Peyer's patch (tissue), 4 donors: ENCODE measurements at regions not wholly inside any gene's neighbourhood (a gene's known extent, or its start where the extent isn't known, plus 50 kb on each side); places are given as distances from the start of the nearest gene placed in this dataset.

Source experiments
- POLR2A ChIP-seq, 2 donors: fragments of 450-650 bp; IDR thresholded peaks; one replicate each; pipeline ENCODE4 v1.5.1; 2017; ENCODE audit warnings: antibody characterized with exemption in 2 of 2, mild to moderate bottlenecking in 2 of 2, moderate library complexity in 2 of 2
- TF ChIP-seq, protein P1 (sequence below), 6 experiments: fragments of 450-650 bp in 4 of 6; fragments of 200-600 bp in 2 of 6; sonication (generic) in 1 of 6; IDR thresholded peaks; one replicate each; pipeline ENCODE4 v1.5.1; 2017 to 2019; ENCODE audit warnings: antibody characterized with exemption in 6 of 6, mild to moderate bottlenecking in 3 of 6, moderate library complexity in 1 of 6

DNA sequence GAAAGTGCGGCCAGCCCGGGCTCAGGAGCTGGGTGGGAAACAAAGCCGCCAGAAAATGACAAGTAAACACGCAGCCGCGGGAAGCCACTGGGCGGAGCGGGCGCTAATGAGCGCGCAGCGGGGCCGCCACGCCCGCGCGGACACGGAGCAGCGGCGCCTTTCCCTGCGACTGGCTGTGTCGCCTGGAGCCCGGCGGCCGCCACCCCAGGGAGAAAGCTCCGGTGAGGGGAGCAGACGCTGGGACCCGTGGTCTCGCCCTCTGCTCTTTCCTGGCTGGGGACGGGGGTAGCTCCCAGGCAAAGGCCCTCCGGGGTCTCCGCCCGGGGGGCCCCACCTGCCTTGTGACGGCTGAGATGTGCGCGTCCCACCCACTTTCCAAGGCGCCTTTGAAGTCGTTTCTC is 54.9 kb downstream of the PRR18 start:
- TF ChIP-seq, protein P1, sequence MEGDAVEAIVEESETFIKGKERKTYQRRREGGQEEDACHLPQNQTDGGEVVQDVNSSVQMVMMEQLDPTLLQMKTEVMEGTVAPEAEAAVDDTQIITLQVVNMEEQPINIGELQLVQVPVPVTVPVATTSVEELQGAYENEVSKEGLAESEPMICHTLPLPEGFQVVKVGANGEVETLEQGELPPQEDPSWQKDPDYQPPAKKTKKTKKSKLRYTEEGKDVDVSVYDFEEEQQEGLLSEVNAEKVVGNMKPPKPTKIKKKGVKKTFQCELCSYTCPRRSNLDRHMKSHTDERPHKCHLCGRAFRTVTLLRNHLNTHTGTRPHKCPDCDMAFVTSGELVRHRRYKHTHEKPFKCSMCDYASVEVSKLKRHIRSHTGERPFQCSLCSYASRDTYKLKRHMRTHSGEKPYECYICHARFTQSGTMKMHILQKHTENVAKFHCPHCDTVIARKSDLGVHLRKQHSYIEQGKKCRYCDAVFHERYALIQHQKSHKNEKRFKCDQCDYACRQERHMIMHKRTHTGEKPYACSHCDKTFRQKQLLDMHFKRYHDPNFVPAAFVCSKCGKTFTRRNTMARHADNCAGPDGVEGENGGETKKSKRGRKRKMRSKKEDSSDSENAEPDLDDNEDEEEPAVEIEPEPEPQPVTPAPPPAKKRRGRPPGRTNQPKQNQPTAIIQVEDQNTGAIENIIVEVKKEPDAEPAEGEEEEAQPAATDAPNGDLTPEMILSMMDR (IDR thresholded peaks at IDR 0.05): no peak
- TF ChIP-seq POLR2A (IDR thresholded peaks at IDR 0.05): no peak
